Panc1 (cell line): ENCODE measurements at regions not wholly inside any gene's neighbourhood (a gene's known extent, or its start where the extent isn't known, plus 50 kb on each side); places are given as distances from the start of the nearest gene placed in this dataset.

Experiments
- POLR2AphosphoS5 ChIP-seq: IDR thresholded peaks from 2 replicates; pipeline ENCODE4 v1.6.1; 2012; ENCODE audit warnings: mild to moderate bottlenecking, low read depth, low read length, moderate library complexity
- SIN3A ChIP-seq: IDR thresholded peaks from 2 replicates; pipeline ENCODE4 v1.6.1; 2012; ENCODE audit warnings: low read depth, mild to moderate bottlenecking, low read length, moderate library complexity, borderline replicate concordance; ENCODE audit not compliant: insufficient read depth
- TF ChIP-seq, protein P1 (sequence below): fragments of 450-650 bp; IDR thresholded peaks from 2 replicates; pipeline ENCODE4 v1.5.1; 2017; ENCODE audit warnings: mild to moderate bottlenecking
- TF ChIP-seq, protein P2 (sequence below), 2 experiments: IDR thresholded peaks; 2 replicates each; pipeline ENCODE4 v1.6.1; 2011 to 2012; ENCODE audit warnings: low read depth in 2 of 2, control low read depth in 1 of 2, low read length in 1 of 2, mild to moderate bottlenecking in 1 of 2, moderate library complexity in 1 of 2; ENCODE audit not compliant: insufficient read depth in 1 of 2

DNA sequence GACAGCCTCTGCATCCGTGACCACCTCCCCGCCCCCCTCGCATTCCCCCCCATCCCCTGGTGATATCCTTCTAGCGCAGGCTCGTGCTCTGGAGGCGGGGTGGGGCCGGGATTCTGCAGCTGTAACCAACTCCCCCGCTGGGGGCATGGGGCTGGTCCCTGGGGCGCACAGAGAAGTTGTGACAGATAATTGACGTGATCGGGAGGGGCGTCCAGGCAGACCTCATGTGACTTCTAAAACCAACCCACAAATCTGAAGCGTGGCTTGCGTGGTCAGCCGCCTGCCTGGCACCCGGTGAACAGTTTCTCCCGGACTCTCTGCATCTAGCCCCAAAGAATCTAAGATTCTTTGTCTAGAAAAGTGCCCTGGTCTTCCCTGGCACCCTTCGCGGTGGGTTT lies 100.6 kb upstream of the IGF1R start:
- TF ChIP-seq, protein P1, sequence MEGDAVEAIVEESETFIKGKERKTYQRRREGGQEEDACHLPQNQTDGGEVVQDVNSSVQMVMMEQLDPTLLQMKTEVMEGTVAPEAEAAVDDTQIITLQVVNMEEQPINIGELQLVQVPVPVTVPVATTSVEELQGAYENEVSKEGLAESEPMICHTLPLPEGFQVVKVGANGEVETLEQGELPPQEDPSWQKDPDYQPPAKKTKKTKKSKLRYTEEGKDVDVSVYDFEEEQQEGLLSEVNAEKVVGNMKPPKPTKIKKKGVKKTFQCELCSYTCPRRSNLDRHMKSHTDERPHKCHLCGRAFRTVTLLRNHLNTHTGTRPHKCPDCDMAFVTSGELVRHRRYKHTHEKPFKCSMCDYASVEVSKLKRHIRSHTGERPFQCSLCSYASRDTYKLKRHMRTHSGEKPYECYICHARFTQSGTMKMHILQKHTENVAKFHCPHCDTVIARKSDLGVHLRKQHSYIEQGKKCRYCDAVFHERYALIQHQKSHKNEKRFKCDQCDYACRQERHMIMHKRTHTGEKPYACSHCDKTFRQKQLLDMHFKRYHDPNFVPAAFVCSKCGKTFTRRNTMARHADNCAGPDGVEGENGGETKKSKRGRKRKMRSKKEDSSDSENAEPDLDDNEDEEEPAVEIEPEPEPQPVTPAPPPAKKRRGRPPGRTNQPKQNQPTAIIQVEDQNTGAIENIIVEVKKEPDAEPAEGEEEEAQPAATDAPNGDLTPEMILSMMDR, result no peak
- TF ChIP-seq POLR2AphosphoS5 (no peak), SIN3A (no peak)
- TF ChIP-seq, protein P2, sequence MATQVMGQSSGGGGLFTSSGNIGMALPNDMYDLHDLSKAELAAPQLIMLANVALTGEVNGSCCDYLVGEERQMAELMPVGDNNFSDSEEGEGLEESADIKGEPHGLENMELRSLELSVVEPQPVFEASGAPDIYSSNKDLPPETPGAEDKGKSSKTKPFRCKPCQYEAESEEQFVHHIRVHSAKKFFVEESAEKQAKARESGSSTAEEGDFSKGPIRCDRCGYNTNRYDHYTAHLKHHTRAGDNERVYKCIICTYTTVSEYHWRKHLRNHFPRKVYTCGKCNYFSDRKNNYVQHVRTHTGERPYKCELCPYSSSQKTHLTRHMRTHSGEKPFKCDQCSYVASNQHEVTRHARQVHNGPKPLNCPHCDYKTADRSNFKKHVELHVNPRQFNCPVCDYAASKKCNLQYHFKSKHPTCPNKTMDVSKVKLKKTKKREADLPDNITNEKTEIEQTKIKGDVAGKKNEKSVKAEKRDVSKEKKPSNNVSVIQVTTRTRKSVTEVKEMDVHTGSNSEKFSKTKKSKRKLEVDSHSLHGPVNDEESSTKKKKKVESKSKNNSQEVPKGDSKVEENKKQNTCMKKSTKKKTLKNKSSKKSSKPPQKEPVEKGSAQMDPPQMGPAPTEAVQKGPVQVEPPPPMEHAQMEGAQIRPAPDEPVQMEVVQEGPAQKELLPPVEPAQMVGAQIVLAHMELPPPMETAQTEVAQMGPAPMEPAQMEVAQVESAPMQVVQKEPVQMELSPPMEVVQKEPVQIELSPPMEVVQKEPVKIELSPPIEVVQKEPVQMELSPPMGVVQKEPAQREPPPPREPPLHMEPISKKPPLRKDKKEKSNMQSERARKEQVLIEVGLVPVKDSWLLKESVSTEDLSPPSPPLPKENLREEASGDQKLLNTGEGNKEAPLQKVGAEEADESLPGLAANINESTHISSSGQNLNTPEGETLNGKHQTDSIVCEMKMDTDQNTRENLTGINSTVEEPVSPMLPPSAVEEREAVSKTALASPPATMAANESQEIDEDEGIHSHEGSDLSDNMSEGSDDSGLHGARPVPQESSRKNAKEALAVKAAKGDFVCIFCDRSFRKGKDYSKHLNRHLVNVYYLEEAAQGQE (IDR thresholded peaks at IDR 0.05; ENCODE audit: insufficient read depth in 1 of 2, low read depth in 2 of 2, low read length in 1 of 2), result no peak
